ENCODE measurements at regions not wholly inside any gene's neighbourhood (a gene's known extent, or its start where the extent isn't known, plus 50 kb on each side); places are given as distances from the start of the nearest gene placed in this dataset.

DNA sequence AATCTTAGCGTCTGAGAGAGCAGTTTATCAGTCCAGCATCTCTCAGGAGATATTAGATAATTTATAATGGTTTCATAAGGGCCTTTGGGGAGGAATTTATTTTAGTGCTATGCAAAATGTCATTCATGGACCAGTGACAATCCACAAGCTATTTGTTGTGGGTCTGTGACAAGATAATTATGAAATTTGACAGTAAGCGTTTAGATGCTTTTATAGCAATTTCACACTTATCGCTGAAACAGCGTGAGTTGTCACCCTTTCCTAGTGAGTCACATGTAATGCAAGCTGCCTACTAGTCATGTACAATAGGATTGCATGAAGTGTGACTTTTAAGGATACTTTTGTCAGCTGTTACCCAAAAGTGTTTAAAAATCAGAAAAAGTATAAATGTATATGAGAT, 315.6 kb upstream of the THBS1 start:
- TF ChIP-seq EZH2 (IDR thresholded peaks at IDR 0.05; ENCODE audit: insufficient read depth, low read length) = no peak
- TF ChIP-seq, protein P1, sequence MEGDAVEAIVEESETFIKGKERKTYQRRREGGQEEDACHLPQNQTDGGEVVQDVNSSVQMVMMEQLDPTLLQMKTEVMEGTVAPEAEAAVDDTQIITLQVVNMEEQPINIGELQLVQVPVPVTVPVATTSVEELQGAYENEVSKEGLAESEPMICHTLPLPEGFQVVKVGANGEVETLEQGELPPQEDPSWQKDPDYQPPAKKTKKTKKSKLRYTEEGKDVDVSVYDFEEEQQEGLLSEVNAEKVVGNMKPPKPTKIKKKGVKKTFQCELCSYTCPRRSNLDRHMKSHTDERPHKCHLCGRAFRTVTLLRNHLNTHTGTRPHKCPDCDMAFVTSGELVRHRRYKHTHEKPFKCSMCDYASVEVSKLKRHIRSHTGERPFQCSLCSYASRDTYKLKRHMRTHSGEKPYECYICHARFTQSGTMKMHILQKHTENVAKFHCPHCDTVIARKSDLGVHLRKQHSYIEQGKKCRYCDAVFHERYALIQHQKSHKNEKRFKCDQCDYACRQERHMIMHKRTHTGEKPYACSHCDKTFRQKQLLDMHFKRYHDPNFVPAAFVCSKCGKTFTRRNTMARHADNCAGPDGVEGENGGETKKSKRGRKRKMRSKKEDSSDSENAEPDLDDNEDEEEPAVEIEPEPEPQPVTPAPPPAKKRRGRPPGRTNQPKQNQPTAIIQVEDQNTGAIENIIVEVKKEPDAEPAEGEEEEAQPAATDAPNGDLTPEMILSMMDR (IDR thresholded peaks at IDR 0.05; ENCODE audit: insufficient read depth, low read depth, low read length) = no peak
